Parathyroid adenoma (tissue), 2 donors: ENCODE measurements at regions not wholly inside any gene's neighbourhood (a gene's known extent, or its start where the extent isn't known, plus 50 kb on each side); places are given as distances from the start of the nearest gene placed in this dataset.

Experiments
- H2AFZ ChIP-seq: fragments of 300-600 bp; sonication (generic); one replicate; pipeline ENCODE4 v1.7.0; 2017; ENCODE audit warnings: antibody characterized with exemption, mild to moderate bottlenecking
- H3K27ac ChIP-seq: fragments of 300-600 bp; sonication (generic); one replicate; pipeline ENCODE4 v1.7.0; 2017
- H3K27me3 ChIP-seq: fragments of 300-600 bp; sonication (generic); one replicate; pipeline ENCODE4 v1.7.0; 2017; ENCODE audit warnings: low read length; ENCODE audit not compliant: control insufficient read depth, insufficient read depth
- H3K36me3 ChIP-seq: fragments of 300-600 bp; sonication (generic); one replicate; pipeline ENCODE4 v1.7.0; 2017; ENCODE audit warnings: low read length; ENCODE audit not compliant: control insufficient read depth, insufficient read depth
- H3K4me1 ChIP-seq: fragments of 300-600 bp; sonication (generic); one replicate; pipeline ENCODE4 v1.7.0; 2017; ENCODE audit warnings: control low read depth
- H3K4me2 ChIP-seq: fragments of 300-600 bp; sonication (generic); one replicate; pipeline ENCODE4 v1.7.0; 2017; ENCODE audit warnings: low read length
- H3K4me3 ChIP-seq: fragments of 300-600 bp; sonication (generic); one replicate; pipeline ENCODE4 v1.7.0; 2017; ENCODE audit warnings: low read depth, low read length
- H3K79me2 ChIP-seq: fragments of 300-600 bp; sonication (generic); one replicate; pipeline ENCODE4 v1.7.0; 2017; ENCODE audit warnings: control low read depth
- H3K9ac ChIP-seq: fragments of 300-600 bp; sonication (generic); one replicate; pipeline ENCODE4 v1.7.0; 2017; ENCODE audit warnings: mild to moderate bottlenecking
- H3K9me3 ChIP-seq: fragments of 300-600 bp; sonication (generic); one replicate; pipeline ENCODE4 v1.7.0; 2017; ENCODE audit warnings: low read length; ENCODE audit not compliant: control insufficient read depth
- TF ChIP-seq, protein P1 (sequence below): fragments of 300-600 bp; sonication (generic); IDR thresholded peaks from one replicate; pipeline ENCODE4 v1.7.0; 2017; ENCODE audit warnings: antibody characterized with exemption, mild to moderate bottlenecking
- donor health status: primary hyperparathyroidism.

DNA sequence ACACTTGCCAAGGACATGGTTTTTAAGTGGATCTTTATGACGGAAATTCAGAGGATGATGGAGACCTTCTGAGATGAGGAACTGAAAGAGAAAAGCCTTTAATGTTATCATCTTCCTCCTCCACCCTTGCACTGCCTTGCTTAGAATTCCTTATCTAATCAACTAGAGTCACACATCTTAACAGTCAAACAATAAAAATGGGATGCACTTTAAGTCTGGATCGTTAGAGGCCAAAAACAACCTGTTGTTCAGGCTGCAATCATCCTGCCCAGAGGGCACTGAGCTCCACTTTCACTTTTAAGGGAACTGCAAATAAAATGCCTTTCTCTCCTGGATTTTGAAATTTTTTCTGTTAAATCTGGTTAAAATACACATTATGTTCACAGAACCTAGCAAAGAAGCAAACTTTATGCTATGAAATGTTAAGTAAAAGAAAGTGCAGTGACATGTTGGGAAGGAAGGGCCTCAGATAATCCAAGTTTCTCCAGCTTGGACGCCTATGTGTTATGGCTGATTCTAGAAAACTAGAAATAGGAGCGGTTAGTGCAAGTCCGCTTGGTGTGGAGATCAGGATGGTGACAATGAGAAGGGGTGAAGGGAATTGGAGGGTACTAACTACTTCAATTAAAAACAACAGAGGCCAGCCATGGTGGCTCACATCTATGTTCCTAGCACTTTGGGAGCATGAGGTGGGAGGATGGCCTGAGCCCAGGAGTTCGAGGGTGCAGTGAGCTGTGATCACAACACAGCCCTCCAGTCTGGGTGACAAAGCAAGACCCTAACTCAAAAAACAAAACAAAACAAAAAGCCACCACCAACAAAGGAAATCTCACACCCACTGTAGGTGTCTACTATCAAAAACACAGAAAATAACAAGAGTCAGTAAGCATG is 66.4 kb upstream of the KIF13A start:
- no peak overlapping the region for H3K9ac ChIP-seq
- no peaks in the 10 kb centered on the region for H3K27me3 ChIP-seq
- no peak overlapping the region for H3K4me3 ChIP-seq
- H3K4me2 ChIP-seq = no peak overlapping the region
- H3K9me3 ChIP-seq = no peaks in the 10 kb centered on the region
- no peak overlapping the region for H3K27ac ChIP-seq
- TF ChIP-seq, protein P1, sequence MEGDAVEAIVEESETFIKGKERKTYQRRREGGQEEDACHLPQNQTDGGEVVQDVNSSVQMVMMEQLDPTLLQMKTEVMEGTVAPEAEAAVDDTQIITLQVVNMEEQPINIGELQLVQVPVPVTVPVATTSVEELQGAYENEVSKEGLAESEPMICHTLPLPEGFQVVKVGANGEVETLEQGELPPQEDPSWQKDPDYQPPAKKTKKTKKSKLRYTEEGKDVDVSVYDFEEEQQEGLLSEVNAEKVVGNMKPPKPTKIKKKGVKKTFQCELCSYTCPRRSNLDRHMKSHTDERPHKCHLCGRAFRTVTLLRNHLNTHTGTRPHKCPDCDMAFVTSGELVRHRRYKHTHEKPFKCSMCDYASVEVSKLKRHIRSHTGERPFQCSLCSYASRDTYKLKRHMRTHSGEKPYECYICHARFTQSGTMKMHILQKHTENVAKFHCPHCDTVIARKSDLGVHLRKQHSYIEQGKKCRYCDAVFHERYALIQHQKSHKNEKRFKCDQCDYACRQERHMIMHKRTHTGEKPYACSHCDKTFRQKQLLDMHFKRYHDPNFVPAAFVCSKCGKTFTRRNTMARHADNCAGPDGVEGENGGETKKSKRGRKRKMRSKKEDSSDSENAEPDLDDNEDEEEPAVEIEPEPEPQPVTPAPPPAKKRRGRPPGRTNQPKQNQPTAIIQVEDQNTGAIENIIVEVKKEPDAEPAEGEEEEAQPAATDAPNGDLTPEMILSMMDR = no peak
- no peaks in the 10 kb centered on the region for H3K4me1 ChIP-seq
- no peaks in the 10 kb centered on the region for H3K79me2 ChIP-seq
- H2AFZ ChIP-seq = no peak overlapping the region
- H3K36me3 ChIP-seq = no peaks in the 10 kb centered on the region

DNA sequence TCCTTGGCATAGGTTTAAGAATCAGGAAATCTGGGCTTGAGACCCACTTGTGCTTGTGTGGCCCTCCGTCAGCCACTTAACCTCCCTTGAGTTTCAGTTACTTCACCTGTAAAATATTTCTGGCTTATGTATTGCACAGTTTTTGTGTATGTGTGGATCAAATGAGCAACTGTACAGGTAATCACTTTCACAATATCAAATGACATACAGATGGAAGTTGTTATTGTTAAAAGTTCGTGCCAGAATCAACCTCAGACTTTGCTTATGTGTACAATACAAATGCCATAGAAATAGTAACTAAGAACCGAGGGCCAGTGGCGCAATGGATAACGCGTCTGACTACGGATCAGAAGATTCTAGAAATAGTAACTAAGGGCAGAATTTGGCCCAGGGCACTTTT is 65.6 kb upstream of the KIF13A start:
- no peak overlapping the region for H3K4me3 ChIP-seq
- no peak overlapping the region for H3K27ac ChIP-seq

DNA sequence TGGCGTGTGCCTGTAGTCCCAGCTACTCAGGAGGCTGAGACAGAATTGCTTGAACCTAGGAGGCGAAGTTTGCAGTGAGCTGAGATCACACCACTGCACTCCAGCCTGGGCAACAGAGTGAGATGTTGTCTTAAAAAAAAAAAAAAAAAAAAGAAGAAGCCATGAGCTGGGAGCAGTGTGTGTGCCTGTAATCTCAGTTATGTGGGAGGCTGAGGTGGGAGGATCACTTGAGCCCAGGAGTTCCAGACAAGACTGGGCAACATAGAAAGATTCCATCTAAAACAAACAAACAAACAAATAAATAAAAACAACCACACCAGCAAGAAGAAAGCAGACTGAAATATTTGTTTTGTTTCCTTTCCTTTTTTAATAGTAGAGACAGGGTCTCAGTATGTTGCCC is 62.2 kb upstream of the KIF13A start:
- Histone ChIP-seq H3K4me2 (no peak overlapping the region), H3K9me3 (no peaks in the 10 kb centered on the region)
- TF ChIP-seq, protein P1 = no peak

More for the DNA sequence above, 65.6 kb upstream of the KIF13A start:
- Histone ChIP-seq H3K9me3 (no peaks in the 10 kb centered on the region), H3K4me1 (no peaks in the 10 kb centered on the region), H3K79me2 (no peaks in the 10 kb centered on the region), H3K4me2 (no peak overlapping the region), H3K9ac (no peak overlapping the region), H2AFZ (no peak overlapping the region), H3K27me3 (no peaks in the 10 kb centered on the region), H3K36me3 (no peaks in the 10 kb centered on the region)
- TF ChIP-seq, protein P1 = no peak

DNA sequence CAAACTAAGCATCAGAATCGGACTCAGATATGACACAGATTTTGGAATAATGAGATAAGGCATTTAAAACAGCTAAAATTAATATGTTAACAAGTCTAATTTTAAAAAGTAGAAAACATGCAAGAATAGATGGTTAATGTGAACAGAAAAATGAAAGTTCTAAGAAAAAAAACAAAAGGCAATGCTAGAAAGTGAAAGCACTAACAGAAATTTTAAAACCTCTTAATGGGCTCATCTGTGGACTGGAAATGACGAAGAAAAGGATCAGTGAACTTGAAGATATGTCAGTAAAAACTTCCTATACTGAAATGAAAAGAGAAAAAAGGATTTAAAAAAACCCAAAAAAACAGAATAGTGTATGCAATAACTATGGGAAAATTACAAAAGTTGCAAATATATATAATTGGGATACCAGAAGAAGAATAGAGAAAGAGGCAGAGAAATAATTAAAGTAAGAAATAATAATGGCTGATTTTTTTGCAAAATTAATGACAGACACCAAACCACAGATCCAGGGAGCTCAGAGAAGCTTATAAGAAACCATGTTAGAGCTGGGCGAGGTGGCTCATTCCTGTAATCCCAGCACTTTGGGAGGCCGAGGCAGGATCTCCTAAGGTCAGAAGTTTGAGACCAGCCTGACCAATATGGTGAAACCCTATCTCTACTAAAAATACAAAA is 61.7 kb upstream of the KIF13A start:
- Histone ChIP-seq H3K4me1 (no peaks in the 10 kb centered on the region), H3K36me3 (no peaks in the 10 kb centered on the region), H2AFZ (no peak overlapping the region), H3K4me3 (no peak overlapping the region), H3K27me3 (no peaks in the 10 kb centered on the region), H3K27ac (no peak overlapping the region), H3K79me2 (no peaks in the 10 kb centered on the region), H3K9me3 (no peaks in the 10 kb centered on the region), H3K9ac (no peak overlapping the region), H3K4me2 (no peak overlapping the region)
- TF ChIP-seq, protein P1 = no peak

More for the DNA sequence above, 62.2 kb upstream of the KIF13A start:
- Histone ChIP-seq H3K79me2 (no peaks in the 10 kb centered on the region), H3K4me3 (no peak overlapping the region), H3K27ac (no peak overlapping the region), H2AFZ (no peak overlapping the region), H3K27me3 (no peaks in the 10 kb centered on the region), H3K9ac (no peak overlapping the region), H3K4me1 (no peaks in the 10 kb centered on the region), H3K36me3 (no peaks in the 10 kb centered on the region)
